AG08395 (cell line): ENCODE measurements at regions not wholly inside any gene's neighbourhood (a gene's known extent, or its start where the extent isn't known, plus 50 kb on each side); places are given as distances from the start of the nearest gene placed in this dataset.
"Not testable (repeated sequence)": the region's sequence is repeated elsewhere in the genome, so short reads cannot be mapped to it uniquely, and the experiment has no call there.

ENCODE experiments used
- DNase-seq: peaks from one replicate; pipeline ENCODE4 v3.0.0; 2012; ENCODE audit warnings: mixed read lengths, low spot score

DNA sequence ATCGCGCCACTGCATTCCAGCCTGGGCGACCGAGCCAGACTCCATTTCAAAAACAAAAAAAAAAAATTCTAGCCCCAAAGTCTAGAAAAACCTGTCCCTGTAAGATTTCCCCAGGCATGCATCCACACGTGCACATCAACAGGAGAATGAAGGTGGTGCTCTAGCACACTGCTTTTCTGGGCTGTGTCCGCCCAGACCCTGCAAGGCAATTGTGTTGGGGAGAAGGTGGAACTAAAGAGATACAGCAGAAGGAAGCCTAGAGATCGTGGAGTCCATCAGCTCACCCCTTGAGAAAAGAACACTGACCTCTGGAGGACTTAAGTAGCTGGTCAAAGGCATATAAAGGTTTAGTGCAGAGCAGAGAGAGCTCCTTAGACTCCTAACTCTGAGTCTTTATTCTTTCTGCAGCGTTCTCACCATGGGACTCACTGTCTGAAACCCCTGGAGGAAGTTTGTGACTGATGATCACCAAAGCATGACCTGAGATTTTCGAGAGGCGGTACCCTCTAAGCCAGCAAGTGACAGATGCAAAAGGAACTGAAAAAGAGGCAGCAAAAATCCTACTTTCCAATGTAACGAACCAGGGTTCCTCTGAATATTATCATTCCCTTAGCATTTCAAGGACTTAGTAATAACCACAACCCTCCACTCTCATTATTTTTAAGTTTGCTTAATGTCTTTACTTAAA, 179.8 kb downstream of the MEX3B start:
- no peak for DNase-seq

DNA sequence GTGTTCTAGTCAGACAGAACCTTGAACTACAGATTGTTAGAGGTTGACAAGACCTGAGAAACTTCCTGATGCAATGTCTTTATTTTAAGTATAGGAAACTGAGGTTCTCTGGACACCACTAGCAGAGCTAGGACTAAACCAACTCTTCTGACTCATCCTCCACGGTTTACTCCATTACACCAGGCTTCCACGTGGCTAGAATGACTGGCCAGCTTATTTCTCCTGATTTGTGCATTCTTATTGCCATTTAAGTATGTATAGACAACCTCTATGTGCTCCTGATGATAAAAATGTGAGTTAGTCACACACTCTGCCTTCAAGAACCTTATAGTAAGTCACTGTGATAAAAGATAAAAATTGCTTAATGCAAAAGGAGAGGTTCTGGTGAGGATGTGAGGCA, 182.7 kb downstream of the MEX3B start:
- DNase-seq = no peak

DNA sequence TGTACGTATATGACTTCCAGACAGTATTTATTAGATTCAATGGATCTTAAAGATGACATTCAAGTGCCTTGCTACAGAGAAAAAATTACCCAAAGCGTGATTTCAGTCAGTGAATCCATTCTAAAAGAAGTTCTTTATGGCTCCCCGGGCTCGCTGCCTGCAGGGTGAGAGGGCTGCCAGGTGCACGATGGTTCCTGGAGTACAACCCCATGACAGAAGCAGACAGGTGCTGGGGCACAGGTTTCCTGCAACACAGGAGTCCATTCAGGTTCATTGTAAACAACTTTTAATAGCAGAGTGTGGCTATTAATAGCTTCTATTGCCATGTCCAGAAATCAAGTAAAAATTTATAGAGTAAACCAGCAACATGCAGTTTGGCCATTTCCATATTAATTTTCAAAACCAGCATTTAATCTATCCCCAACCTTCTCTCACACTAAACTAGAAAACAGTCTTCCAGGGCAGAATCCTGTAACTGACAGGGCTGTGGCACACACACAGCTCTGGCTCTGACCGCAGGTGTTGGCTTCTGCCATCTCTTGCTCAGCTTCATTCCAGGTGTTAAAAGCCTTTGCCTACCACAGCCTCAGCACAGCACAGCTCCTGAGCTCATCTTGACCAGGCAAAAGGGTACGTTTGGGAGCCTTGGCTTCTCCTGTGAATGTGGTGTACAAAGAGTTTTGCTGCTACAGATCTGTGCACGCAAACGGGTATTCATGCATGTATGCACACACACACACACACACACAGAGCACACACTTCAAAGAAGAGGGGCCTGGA, 185.9 kb downstream of the MEX3B start:
- no peak for DNase-seq

DNA sequence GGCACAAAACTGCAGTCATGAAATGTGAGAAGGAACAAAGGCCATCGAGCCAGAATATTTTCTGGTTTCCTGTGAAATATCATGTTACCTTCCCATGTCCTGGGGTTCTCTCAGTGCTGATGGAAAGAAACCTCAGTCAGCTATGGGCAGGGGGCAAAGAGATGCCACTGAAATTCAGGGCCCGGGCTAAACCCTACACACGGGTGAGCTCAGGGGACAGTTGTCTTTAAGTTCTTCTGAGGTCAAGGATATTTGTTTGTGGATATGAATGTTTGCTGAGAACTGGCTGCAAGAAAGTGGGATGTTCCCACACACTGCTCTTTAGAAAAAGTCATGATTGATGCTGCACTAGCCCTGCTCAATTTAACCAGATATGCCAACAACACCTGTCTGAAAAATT, 187.2 kb downstream of the MEX3B start:
- DNase-seq = no peak

DNA sequence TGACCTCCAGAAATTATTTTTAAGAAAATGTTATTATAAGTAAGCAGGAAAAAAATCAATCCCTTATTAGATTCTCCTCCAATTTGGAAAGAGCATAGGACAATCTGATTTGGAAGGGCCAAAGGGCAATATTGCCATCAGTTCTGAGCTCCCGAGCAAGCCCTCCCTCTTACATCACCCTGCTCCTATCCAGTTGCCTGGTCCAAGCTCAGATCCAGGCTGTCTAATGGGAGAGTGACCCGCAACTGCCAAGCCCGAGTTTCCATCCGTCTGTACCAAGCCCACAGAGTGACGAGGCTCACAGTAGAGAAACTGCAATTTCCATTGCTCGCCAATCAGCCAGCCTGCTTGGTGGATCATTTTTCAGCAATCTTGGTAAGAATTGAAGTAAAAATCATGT, 187.7 kb downstream of the MEX3B start:
- no peak for DNase-seq

DNA sequence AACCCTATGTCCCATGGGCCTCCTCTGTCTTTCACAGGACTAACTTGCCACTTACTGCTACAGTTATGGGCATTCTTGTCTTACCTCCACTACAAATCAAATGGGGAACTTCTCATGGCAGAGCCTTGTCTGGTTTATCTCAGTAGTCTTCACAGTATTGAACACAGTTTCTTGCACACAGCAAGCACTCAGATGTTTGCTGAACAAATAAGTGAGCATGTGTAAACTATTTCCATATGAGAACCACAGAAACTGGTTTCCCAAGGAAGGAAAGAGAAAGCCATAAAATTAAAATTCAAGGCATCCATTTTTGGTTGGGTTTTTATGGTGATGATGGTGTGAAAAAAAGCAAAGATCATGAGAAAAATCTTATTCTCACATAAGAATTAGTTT, 189.2 kb downstream of the MEX3B start:
- DNase-seq = no peak

DNA sequence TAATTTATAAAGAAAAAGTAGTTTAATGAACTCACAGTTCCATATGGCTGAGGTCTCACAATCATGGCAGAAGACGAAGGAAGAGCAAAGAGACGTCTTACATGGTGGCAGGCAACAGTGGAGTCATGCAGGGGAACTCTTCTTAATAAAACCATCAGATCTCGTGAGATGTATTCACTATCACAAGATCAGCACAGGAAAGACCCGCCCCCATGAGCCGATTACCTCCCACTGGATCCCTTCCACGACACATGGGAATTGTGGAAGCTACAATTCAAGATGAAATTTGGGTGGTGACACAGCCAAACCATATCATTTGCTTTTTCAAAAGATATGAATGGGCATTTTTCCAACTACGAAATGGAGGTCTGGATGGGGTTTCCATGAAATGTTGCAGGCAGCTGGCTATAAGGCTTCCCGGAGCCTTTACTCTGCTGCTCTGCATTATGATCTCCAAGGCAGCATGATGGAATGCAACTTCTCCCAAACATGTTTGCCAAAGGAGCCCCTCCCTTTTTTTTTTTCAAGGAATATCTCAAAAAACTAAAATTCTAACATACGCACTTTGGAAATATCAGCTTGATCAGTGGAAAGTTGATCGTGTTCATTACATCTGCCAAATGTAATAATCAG, 189.7 kb downstream of the MEX3B start:
- DNase-seq = no peak

DNA sequence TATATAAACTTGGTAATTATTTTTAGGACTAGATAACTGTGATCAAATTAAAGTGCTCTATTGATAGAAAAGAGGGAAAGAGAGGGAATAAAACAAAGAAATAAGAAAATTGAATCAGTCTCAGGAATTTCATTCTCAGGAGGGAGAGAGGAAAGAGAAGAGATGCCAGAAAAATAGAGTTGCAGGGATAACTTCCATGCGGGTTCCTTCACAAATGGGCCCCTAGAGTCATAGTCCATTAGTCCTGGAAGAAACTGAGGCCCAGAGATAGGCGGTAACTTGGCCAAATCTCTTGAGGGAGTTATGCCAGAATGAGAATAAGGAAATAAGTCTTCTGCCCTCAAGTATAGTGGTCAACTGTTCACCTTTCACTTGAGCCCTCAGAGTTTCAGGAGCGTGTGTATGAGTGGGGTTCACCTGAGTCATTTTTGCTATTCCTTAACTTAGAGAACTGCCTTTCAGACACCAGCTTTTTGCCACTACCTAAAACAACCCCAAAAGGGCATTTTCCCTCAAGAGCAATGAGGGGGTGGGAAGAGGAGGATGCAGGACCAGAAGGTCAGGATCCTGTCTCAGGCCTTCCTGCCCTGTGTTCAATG, 192.6 kb downstream of the MEX3B start:
- no peak for DNase-seq

DNA sequence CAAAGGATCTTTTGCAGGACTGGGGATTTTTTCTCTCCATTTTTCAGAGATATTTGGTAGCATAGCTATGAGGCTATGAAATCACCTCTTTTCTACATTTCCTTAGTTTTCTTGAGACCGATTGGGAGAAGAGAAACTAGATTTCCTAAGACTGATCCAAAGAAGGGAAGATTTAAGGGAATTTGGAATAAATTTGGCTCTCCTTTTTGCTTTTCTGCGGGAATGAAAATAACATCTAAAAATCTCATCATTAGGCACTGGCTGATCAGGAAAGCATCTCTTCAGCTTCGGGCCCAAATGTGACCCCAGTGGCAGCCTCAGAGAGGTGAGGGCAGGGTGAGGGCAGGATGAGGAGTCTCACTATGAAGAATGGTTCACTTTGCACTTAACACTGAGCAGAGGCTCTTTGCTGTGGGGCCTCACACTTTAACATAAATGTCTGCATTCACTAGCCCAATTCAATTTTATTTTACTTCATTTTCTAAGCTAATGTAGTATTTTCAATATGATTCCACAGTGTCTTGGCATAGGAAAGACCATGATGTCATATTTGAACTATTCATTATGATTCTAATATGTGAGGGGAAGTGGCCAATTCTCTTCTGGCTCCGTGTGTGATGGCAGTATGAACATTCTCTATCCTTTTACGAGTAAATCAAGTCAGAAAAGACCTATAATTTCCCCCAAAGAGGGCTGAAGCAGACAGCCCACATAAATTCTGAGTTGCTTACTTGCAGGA, 193.2 kb downstream of the MEX3B start:
- no peak for DNase-seq

DNA sequence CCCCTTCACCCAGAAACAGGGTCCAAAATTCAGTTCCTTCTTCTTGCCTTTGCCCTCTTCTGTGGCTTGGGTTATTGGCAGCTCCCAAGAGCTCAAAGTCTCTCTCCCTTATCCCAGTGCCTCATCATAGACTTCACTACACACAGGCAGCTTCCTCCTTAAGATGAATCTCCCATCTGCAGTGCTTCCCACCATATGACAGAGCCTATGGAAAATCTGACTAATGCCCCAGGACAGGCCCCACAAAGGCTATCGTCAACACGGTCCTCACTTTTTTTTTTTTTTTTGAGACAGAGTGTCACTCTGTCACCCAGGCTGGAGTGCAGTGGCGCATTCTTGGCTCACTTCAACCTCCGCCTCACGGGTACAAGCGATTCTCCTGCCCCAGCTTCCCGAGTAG, 194.1 kb downstream of the MEX3B start:
- DNase-seq = no peak

DNA sequence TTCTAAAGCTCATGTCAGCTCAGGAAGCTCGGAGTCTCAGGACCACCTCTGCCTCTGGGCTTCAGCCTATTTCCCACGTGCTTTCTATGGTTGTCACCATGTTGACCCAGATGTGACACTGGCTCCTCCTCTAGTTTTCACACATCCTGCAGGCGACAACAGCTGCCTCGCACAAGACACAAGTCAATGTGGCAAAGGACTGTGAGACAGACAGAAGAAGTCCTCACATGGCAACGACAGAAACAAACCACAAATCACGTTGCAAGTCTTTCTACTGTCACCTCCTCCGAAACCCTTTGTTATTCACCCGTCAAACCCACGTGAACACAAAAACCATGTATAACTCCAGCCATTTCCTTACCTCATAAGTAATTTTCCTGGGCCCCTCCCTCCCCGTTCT, 194.5 kb downstream of the MEX3B start:
- DNase-seq = no peak

DNA sequence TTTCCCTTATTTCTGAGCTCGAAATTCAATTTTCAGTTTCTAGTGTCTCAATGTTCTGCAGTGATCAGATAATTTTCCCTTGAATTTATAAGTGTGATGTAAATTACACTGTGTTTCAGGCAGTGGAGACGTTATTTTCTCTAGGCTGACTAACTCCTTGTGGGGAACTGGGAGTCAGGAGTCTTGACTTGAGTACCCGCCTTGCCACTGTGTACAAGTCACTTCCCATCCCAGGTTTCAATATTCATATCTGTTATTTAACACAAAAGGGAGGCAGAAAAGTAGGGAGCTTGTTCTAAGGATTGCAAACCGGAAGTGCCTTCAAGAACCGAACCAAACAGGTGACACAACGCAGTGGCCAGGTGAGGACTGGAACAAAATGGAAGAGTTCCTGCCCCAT, 196.5 kb downstream of the MEX3B start:
- DNase-seq = no peak

DNA sequence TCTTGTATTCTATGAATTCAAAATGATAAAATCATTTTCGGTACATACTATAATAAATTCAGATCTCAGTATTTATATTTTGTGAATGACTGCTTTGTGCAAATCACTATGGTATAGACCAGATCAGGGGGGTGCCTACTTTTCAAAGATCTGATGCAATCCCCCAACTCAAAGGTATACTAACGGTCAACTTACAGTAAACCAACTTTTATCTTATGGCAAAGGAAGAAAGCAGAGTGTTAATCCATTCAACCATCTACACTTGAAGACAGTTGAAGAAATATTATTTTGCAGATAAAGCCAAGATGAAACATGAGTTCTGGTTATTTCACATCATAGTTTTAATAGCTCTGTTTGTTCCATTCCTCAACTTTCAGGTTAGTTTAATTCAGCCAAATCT, 197.1 kb downstream of the MEX3B start:
- no peak for DNase-seq

DNA sequence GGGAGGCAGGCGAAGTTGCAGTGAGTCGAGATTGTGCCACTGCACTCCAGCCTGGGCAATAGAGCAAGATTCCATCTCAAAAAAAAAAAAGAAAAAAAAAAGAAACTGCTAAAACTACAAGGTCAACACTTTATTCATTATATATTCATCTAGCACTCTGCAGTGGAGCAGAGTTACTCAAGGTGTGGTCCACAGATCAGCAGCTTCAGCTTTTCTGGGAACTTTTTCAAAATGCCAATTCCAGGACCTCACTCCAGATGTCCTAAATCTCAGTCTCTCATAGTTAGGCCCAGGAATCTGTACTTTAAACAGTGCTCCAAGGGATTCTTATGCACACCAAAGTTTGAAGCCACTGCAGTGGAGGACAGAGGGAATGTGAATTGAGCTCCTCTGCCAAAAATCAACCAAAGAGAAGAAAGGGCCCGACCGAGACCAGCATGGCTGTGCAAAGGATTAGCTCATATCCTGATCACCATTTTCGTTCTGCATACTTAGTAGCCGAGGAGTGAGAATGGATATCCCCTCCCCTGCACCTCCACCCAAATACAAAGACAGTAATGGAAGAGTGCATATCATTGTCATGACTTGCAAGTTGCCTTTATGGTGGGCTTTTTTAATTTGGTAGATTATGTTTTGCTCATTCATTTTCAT, 201.9 kb downstream of the MEX3B start:
- DNase-seq = no peak

DNA sequence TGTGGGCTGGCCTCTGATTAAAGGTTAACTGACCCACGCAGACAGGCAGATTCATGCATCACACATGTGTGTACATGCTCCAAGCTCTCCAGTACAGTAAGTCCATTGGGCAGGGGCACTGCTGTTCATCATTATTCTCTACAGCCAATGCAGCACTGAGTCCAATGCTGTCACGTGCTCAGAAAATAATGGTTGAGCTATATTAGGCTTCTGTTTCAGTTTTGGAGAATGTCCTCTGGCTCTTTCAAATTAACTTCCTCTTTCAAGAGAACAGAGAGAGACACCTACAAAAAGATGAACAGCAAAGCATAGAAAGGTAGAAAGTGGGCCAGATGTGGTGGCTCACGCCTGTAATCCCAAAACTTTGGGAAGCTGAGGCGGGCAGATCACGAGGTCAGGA, 202.6 kb downstream of the MEX3B start:
- no peak for DNase-seq

DNA sequence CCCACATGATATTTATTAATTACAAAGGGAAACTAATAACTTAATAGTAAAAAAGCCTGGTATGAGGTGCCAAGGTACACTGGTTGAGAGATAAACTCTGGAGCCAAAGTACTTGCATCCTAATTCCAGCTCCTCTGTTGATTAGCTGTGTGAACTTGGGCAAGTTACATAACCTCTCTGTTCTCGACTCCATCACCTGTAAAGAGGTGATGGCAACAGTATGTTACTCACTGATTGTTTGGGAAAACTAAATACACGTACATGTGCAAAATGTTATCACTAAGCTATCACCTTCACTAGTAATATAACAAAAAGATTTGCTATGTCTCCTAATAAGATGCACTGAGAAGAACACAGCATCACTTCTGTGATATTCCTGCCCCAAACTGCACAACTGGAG, 206.4 kb downstream of the MEX3B start:
- no peak for DNase-seq

DNA sequence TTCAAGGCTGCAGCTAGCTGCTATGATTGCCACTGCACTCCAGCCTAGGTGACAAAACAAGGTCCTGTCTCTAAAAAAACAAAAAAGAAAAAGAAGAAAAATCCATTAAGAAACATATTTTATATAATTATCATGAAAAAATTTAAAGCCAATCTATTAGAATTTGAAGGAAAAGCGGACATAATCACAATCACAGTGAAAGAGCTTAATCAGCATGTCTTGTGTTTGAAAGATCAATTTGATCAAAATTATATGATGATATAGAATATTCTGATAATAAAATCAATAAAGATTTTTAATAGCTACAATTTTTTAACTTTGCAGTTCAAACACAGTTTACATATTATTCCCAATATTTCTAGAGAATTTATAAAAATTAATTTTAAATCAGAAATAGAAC, 210.1 kb downstream of the MEX3B start:
- no peak for DNase-seq

DNA sequence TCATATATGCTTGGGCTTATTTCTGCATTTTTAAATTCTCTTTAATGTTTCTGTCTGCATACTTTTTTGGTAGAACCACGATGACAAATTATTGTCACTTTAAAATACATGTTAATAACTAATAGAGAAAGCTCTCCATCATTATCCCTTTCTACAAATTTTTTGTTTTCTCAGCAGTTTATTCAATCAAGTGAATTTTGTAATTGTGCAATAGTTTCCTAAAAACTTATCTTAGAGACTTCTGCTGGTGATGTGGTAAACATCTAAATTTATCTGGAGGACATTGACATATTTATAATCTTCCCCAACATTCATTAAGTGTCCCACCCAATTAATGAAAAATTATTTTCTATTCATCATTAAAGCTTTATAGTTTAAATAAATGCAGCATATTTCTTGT, 215.3 kb downstream of the MEX3B start:
- no peak for DNase-seq

DNA sequence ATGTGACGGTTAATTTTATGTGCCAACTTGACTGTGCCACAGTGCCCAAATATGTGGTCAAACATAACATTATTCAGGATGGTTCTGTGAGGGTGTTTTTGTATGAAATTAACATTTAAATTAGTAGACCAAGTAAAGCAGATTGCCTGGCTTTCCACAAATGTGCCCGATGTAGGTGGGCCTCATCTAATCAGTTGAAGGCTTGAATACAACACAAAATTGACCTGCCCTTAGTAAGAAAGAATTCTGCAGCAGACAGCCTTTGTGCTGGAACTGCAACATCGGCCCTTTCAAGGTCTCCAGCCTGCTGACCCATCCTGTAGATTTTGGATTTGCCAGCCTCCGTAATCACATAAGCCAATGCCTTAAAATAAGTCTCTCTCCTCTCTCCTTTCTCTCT, 215.9 kb downstream of the MEX3B start:
- no peak for DNase-seq

DNA sequence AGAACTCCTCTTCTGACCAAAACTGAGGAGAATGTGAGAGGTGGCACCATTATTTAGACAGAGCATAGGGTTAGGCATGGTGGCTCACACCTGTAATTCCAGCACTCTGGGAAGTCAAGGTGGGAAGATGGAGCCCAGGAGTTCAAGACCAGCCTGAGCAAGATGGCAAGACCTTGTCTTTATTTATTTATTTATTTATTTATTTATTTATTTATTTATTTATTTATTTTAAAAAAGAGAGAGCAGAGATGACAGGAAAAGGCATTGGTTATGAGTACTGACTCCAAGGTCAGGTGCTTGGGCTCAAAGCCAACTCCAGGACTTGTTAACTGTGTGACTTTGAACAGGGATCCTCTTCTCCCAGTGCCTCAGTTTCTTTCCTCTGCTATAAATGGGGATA, 217.7 kb downstream of the MEX3B start:
- DNase-seq = no peak

DNA sequence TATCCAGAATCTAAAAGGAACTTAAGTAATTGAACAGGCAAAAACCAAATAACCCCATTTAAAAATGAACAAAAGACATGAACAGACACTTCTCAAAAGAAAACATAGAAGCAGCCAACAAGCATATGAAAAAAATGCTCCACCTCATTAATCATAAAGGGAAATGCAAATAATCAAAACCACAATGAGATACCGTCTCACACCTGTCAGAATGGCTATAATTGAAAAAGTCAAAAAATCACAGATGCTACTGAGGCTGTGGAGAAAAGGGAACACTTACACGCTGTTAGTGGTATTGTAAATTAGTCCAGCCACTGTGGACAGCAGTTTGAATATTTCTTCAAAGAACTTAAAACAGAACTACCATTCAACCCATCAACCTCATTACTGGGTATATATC, 220.7 kb downstream of the MEX3B start:
- DNase-seq = no peak

DNA sequence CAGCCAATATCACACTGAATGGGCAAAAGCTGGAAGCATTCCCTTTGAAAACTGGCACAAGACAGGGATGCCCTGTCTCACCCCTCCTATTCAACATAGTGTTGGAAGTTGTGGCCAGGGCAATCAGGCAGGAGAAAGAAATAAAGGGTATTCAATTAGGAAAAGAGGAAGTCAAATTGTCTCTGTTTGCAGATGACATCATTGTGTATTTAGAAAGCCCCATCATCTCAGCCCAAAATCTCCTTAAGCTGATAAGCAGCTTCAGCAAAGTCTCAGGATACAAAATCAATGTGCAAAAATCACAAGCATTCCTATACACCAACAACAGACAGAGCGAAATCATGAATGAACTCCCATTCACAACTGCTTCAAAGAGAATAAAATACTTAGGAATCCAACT, 223.2 kb downstream of the MEX3B start:
- DNase-seq = not testable (repeated sequence)
